ENCODE measurements at regions not wholly inside any gene's neighbourhood (a gene's known extent, or its start where the extent isn't known, plus 50 kb on each side); places are given as distances from the start of the nearest gene placed in this dataset.
"Not testable (repeated sequence)": the region's sequence is repeated elsewhere in the genome, so short reads cannot be mapped to it uniquely, and the experiment has no call there.

DNA sequence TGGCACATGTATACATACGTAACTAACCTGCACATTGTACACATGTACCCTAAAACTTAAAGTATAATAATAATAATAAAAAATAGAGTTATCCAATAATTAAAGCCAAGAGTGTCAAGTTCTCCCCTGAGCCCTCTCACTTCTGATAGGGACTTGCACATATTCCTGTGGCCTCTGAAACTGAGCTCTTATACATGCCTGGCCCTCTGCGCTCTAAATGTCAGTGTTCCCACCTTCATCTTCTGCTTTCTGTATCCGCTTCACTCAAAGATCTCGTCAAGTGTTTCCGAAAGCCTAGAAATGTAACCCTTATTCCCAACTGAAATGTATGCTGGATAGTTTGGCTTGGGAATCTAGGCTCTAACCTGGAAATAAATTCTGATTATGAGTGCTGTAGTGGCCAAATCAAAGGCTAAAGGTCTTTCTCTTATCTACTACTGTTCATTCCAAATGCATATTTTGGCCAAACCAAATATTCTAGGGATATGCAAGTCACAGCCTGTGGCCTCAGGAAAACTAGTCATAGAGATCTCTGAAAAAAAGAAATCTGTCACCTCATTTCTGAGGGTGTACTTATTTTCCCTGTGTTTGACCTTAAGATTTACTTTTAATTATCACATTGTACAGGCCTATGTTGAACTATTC is 99.5 kb upstream of the LYPLAL1 start:
- 53 to 63% methylated on average over 5 of the region's 5 CpGs for WGBS, 2 donors
- no peak overlapping the region for H3K27ac ChIP-seq
- no peaks in the 10 kb centered on the region for H3K9me3 ChIP-seq
- intact Hi-C loops (cut with DNase I) = loop anchor here in 1 of 3 donors (10.0 kb wide), 1 partner anchor 739 kb away; no protein-coding TSS in a partner anchor
- H3K27me3 ChIP-seq = no peaks in the 10 kb centered on the region
- DNase-seq (no peak), FAIRE-seq (no peak), ATAC-seq (peak; percentile 77 to 97 (median 84))
- H3K36me3 ChIP-seq = no peaks in the 10 kb centered on the region
- peaks cover 4 to 18% (median 17%) of the 10 kb centered on the region in 3 donors for H3K4me1 ChIP-seq
- H3K4me3 ChIP-seq = no peak overlapping the region
- TF ChIP-seq, protein P1, sequence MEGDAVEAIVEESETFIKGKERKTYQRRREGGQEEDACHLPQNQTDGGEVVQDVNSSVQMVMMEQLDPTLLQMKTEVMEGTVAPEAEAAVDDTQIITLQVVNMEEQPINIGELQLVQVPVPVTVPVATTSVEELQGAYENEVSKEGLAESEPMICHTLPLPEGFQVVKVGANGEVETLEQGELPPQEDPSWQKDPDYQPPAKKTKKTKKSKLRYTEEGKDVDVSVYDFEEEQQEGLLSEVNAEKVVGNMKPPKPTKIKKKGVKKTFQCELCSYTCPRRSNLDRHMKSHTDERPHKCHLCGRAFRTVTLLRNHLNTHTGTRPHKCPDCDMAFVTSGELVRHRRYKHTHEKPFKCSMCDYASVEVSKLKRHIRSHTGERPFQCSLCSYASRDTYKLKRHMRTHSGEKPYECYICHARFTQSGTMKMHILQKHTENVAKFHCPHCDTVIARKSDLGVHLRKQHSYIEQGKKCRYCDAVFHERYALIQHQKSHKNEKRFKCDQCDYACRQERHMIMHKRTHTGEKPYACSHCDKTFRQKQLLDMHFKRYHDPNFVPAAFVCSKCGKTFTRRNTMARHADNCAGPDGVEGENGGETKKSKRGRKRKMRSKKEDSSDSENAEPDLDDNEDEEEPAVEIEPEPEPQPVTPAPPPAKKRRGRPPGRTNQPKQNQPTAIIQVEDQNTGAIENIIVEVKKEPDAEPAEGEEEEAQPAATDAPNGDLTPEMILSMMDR (IDR thresholded peaks at IDR 0.05) = no peak

DNA sequence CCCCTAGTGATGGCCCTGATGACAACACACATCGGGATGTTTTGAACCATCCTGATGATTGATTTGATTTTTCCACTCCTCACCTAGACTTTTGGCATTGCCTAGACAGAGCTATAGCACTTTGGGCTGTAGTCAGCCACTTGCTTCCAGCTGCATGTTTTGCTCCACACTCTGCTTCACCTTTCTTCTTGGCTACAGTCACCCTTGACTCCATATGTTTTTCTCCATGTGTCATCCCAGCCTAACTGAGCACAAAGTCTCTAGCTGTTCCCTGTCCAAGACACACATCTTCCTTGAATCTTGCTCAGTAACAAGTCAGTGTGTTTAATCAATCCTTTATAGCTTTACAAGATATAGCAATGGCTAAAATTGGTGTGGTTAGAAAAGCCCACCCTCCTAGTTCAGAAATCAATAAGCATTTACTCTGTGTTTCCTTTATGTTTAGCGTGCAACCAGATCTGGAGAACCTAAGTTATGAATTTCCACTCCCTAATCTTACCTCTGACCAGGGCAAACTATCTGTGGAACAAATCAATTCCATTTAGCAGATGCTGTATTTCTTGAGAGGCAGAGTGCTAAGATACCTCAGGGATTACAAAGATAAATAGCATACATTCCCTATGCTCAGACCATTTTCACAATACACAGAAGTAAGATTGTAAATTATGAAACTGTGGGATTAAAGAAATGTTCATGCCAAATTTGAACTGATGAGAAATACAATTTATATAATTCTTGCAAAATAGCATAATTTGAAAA is 98.4 kb upstream of the LYPLAL1 start:
- TF ChIP-seq, protein P1 (IDR thresholded peaks at IDR 0.05) = no peak
- FAIRE-seq (no peak), ATAC-seq (peak in 2 of 4 donors; percentile 45 to 49), DNase-seq (no peak)
- intact Hi-C loops (cut with DNase I) = loop anchor here in 1 of 3 donors (10.0 kb wide), 1 partner anchor 740 kb away; no protein-coding TSS in a partner anchor
- Histone ChIP-seq H3K27ac (no peak overlapping the region), H3K27me3 (no peaks in the 10 kb centered on the region), H3K4me1 (peaks cover 4 to 18% (median 17%) of the 10 kb centered on the region in 3 donors), H3K36me3 (no peaks in the 10 kb centered on the region), H3K4me3 (no peak overlapping the region), H3K9me3 (no peaks in the 10 kb centered on the region)
- 79% methylated on average over 2 of the region's 2 CpGs for WGBS, 2 donors

DNA sequence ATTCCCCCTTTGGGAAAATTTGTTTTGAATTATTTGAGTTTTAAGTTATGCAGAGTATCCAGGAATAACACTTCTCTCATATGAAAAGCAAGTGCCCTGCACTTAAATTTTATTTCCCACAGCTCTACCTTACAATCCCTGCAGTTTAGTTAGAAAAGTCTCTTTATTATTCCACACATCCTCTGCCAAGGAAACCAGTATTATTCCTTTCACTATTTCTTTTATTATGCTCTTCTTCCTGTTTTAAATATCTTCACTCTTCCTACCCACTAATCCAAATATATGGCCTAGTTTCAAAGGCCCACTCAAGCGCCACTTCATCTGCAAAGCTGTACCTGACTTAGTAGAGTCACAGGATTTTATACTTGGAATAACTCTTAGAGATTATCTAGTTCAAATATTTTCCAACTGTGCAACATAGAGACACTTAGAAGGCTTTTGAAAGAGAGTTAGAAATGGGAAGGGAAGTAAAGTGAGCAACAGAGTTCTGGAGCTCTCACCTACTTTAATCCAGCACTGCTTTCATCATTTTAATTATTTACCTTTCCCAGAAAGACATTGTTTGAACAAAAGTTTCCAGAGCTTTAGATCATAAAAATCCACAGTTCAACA is 97.2 kb upstream of the LYPLAL1 start:
- intact Hi-C loops (cut with DNase I) = loop anchor here in 1 of 3 donors (10.0 kb wide), 1 partner anchor 742 kb away; no protein-coding TSS in a partner anchor

DNA sequence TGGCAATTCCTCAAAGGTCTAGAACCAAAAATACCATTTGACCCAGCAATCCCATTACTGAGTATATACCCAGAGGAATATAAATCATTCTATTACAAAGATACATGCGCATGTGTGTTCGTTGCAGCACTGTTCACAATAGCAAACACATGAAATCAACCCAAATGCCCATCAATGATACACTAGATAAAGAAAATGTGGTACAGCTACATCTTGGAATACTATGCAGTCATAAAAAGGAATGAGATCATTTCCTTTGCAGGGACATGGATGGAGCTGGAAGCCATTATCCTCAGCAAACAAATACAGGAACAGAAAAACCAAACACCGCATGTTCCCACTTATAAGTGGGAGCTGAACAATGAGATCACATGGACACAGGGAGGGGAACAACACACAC is 95.9 kb upstream of the LYPLAL1 start:
- not testable (repeated sequence) for H3K4me3 ChIP-seq, H3K27me3 ChIP-seq, DNase-seq, H3K9me3 ChIP-seq, FAIRE-seq, H3K36me3 ChIP-seq, ATAC-seq, H3K27ac ChIP-seq
- WGBS, 2 donors = 95 to 97% methylated on average over 3 of the region's 3 CpGs
- H3K4me1 ChIP-seq = peaks cover 4 to 18% (median 17%) of the 10 kb centered on the region in 3 donors
- intact Hi-C loops (cut with DNase I) = loop anchor here in 1 of 3 donors (10.0 kb wide), 1 partner anchor 743 kb away; no protein-coding TSS in a partner anchor

More for the DNA sequence above, 97.2 kb upstream of the LYPLAL1 start:
- TF ChIP-seq, protein P1 (IDR thresholded peaks at IDR 0.05) = no peak
- Histone ChIP-seq H3K4me1 (peaks cover 4 to 18% (median 17%) of the 10 kb centered on the region in 3 donors), H3K36me3 (no peaks in the 10 kb centered on the region), H3K27me3 (no peaks in the 10 kb centered on the region), H3K9me3 (no peaks in the 10 kb centered on the region), H3K4me3 (no peak overlapping the region), H3K27ac (no peak overlapping the region)
- WGBS, 2 donors = 74 to 75% methylated on average over 1 of the region's 1 CpG
- FAIRE-seq = no peak
- peak in 2 of 4 donors; percentile 27 to 37 for ATAC-seq
- no peak for DNase-seq

All from pancreas (tissue), 10 donors.